Endothelial cell of umbilical vein (primary cell): ENCODE measurements at regions not wholly inside any gene's neighbourhood (a gene's known extent, or its start where the extent isn't known, plus 50 kb on each side); places are given as distances from the start of the nearest gene placed in this dataset.
A peak's percentile ranks its signal among the peaks of the same experiment; 100 is the strongest.

Experiments
- BruUV-seq: library from RNA; stranded (reverse); fragments of 400-500 nt; replicated peaks from 2 replicates; lab custom pipeline; 2021; lab: Mats Ljungman, UMichigan
- CTCF ChIA-PET: fragments of 300-600, 350-600 bp; sonication (Branson Sonifier 250); formaldehyde crosslinking; loops from one replicate; lab custom pipeline; 2021; ENCODE audit warnings: antibody characterized with exemption, inconsistent platforms; lab: Charles Lee
- POLR2A ChIA-PET: fragments of 300-600, 350-600 bp; sonication (Branson Sonifier 250); formaldehyde crosslinking; loops from one replicate; lab custom pipeline; 2021; ENCODE audit warnings: antibody characterized with exemption, inconsistent platforms; lab: Charles Lee
- DNase-seq: peaks from one replicate; pipeline ENCODE4 v3.0.0-alpha.2; 2011; ENCODE audit warnings: low read depth, low spot score
- FAIRE-seq: peaks from 2 replicates; lab custom pipeline; 2011; peaks lifted over from hg19 to GRCh38; lab: Jason Lieb, UNC
- H2AFZ ChIP-seq: 2 replicates; pipeline ENCODE4 v1.6.0; 2012; ENCODE audit warnings: low read depth, low read length, control low read depth, inconsistent platforms
- H3K27ac ChIP-seq: 2 replicates; pipeline ENCODE4 v1.5.1; 2011; ENCODE audit warnings: low read depth, mild to moderate bottlenecking, control low read depth, low read length, moderate library complexity; ENCODE audit not compliant: insufficient read depth
- H3K27me3 ChIP-seq, 2 experiments: 2 replicates each; pipeline versions ENCODE4 v1.6.0 to v1.6.1; 2011; ENCODE audit warnings: low read length in 2 of 2, mixed read lengths in 1 of 2; ENCODE audit not compliant: control insufficient read depth in 2 of 2, insufficient read depth in 2 of 2
- H3K36me3 ChIP-seq, 2 experiments: 2 replicates in 1 of 2; 3 replicates in 1 of 2; pipeline ENCODE4 v1.5.1; 2011; ENCODE audit warnings: low read length in 2 of 2, mild to moderate bottlenecking in 1 of 2, moderate library complexity in 1 of 2; ENCODE audit not compliant: control insufficient read depth in 2 of 2, insufficient read depth in 2 of 2; ENCODE audit errors: extremely low read depth in 1 of 2
- H3K4me1 ChIP-seq: 3 replicates; pipeline ENCODE4 v1.5.1; 2011; ENCODE audit warnings: mild to moderate bottlenecking, low read length; ENCODE audit not compliant: control insufficient read depth, insufficient read depth; ENCODE audit errors: extremely low read depth
- H3K4me2 ChIP-seq: 2 replicates; pipeline ENCODE4 v1.6.1; 2011; ENCODE audit warnings: low read length, control low read depth, mixed read lengths; ENCODE audit not compliant: insufficient read depth
- H3K4me3 ChIP-seq, 3 experiments: fragments of 200-600 bp in 1 of 3; sonication (generic), shearing (Covaris generic) in 1 of 3; replicated peaks in 1 of 3; 2 replicates each; pipeline ENCODE4 v1.5.1; 2011 to 2016; ENCODE audit warnings: control low read depth in 3 of 3, low read length in 3 of 3, mild to moderate bottlenecking in 2 of 3, inconsistent platforms in 1 of 3, low read depth in 1 of 3, moderate library complexity in 1 of 3; ENCODE audit not compliant: insufficient read depth in 1 of 3
- H3K79me2 ChIP-seq: 2 replicates; pipeline ENCODE4 v1.6.0; 2012; ENCODE audit warnings: low read length, inconsistent platforms; ENCODE audit not compliant: control insufficient read depth, insufficient read depth
- H3K9ac ChIP-seq: replicated peaks from 2 replicates; pipeline ENCODE3; 2011; ENCODE audit warnings: low read length, control low read depth; ENCODE audit not compliant: insufficient read depth; ENCODE audit errors: extremely low read depth
- H3K9me1 ChIP-seq: replicated peaks from 3 replicates; pipeline ENCODE4 v1.6.0; 2011; ENCODE audit warnings: mild to moderate bottlenecking, low read length; ENCODE audit not compliant: control insufficient read depth, insufficient read depth; ENCODE audit errors: extremely low read depth
- H3K9me3 ChIP-seq: replicated peaks from 2 replicates; pipeline ENCODE4 v1.5.1; 2012; ENCODE audit warnings: low read length, inconsistent platforms; ENCODE audit not compliant: control insufficient read depth, insufficient read depth
- H4K20me1 ChIP-seq: replicated peaks from 2 replicates; pipeline ENCODE3; 2011; ENCODE audit warnings: mild to moderate bottlenecking, low read length; ENCODE audit not compliant: control insufficient read depth, insufficient read depth; ENCODE audit errors: extremely low read depth
- FOS ChIP-seq: IDR thresholded peaks from 2 replicates; pipeline ENCODE4 v1.6.1; 2011; ENCODE audit warnings: mild to moderate bottlenecking, low read length, moderate library complexity, borderline replicate concordance; ENCODE audit not compliant: insufficient read depth
- GATA2 ChIP-seq: IDR thresholded peaks from 2 replicates; pipeline ENCODE4 v1.7.0; 2011; ENCODE audit warnings: low read depth, mild to moderate bottlenecking, moderate library complexity, mixed read lengths, low read length; ENCODE audit not compliant: insufficient read length, insufficient read depth
- JUN ChIP-seq: IDR thresholded peaks from 2 replicates; pipeline ENCODE4 v1.6.1; 2011; ENCODE audit warnings: borderline replicate concordance, low read depth; ENCODE audit not compliant: insufficient read length, insufficient read depth
- dilution Hi-C: fragments of 300-500 bp; cut with MboI; formaldehyde crosslinking; loops from one replicate; pipeline ENCODE4 v1.15.0; 2019; ENCODE audit warnings: low sequenced_read_pairs; ENCODE audit not compliant: extremely low pct_ligation_motif_present
- intact Hi-C: fragments of 100-400 bp; cut with micrococcal nuclease; formaldehyde crosslinking; loops from one replicate; pipeline ENCODE4 v1.10.0; 2022
- TF ChIP-seq, protein P1 (sequence below): IDR thresholded peaks from 2 replicates; pipeline ENCODE4 v1.6.1; 2011; ENCODE audit not compliant: insufficient read depth, insufficient read length
- TF ChIP-seq, protein P2 (sequence below), 2 donors: IDR thresholded peaks; 1 replicate in 1 of 2; 2 replicates in 1 of 2; pipeline ENCODE4 v1.5.1; 2011; ENCODE audit warnings: low read length in 2 of 2, mild to moderate bottlenecking in 2 of 2, moderate library complexity in 2 of 2, control low read depth in 1 of 2, inconsistent platforms in 1 of 2, low read depth in 1 of 2; ENCODE audit not compliant: insufficient read depth in 1 of 2; ENCODE audit errors: extremely low read depth in 1 of 2

DNA sequence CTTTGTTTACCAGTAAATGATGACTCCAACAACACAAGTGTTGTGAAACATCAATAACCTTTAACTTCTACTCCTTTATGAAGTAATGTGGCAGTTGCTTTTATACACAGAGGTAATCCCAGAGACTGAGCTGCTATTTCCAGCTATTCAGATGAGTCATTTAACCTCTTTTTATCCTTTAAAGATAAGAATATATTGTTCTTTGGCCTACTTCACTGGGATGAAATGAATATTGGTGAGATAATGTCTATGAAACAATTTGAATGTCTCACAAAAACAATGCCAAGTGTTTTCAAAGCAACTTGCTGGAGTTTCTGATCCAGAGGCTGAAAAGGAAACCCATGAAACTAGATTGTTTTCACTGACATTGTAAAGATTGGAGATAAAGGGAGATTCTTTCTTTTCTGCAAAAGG is 564.4 kb upstream of the LUZP2 start:
- ChIA-PET POLR2A (no interaction called here), CTCF (interaction anchor here (1.4 to 2.0 kb wide), 2 partner anchors 9 to 18 kb away, joined by 4 read pairs; no protein-coding TSS in a partner anchor)
- DNase-seq (peak; percentile 82), FAIRE-seq (peak; percentile 72)
- Histone ChIP-seq H3K36me3 (no peaks in the 10 kb centered on the region), H3K4me2 (peak overlapping the region; percentile 24), H3K4me1 (peaks cover 20% of the 10 kb centered on the region), H4K20me1 (no peaks in the 10 kb centered on the region), H3K9me1 (no peaks in the 10 kb centered on the region), H3K27ac (peak overlapping the region; percentile 76), H3K9me3 (no peaks in the 10 kb centered on the region), H3K79me2 (no peaks in the 10 kb centered on the region), H3K4me3 (no peak overlapping the region), H2AFZ (no peak overlapping the region), H3K9ac (peak overlapping the region; percentile 1), H3K27me3 (no peaks in the 10 kb centered on the region)
- BruUV-seq: no TSS peak
- intact Hi-C loops (loop anchor here (1.0 kb wide), 2 partner anchors 29 to 1056 kb away; no protein-coding TSS in a partner anchor), dilution Hi-C loops (no loop called here)
- TF ChIP-seq FOS (peak; percentile 90), JUN (peak; percentile 70), GATA2 (peak; percentile 71)
- TF ChIP-seq, protein P1, sequence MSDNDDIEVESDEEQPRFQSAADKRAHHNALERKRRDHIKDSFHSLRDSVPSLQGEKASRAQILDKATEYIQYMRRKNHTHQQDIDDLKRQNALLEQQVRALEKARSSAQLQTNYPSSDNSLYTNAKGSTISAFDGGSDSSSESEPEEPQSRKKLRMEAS: no peak
- TF ChIP-seq, protein P2, sequence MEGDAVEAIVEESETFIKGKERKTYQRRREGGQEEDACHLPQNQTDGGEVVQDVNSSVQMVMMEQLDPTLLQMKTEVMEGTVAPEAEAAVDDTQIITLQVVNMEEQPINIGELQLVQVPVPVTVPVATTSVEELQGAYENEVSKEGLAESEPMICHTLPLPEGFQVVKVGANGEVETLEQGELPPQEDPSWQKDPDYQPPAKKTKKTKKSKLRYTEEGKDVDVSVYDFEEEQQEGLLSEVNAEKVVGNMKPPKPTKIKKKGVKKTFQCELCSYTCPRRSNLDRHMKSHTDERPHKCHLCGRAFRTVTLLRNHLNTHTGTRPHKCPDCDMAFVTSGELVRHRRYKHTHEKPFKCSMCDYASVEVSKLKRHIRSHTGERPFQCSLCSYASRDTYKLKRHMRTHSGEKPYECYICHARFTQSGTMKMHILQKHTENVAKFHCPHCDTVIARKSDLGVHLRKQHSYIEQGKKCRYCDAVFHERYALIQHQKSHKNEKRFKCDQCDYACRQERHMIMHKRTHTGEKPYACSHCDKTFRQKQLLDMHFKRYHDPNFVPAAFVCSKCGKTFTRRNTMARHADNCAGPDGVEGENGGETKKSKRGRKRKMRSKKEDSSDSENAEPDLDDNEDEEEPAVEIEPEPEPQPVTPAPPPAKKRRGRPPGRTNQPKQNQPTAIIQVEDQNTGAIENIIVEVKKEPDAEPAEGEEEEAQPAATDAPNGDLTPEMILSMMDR (IDR thresholded peaks at IDR 0.05; ENCODE audit: extremely low read depth in 1 of 2, insufficient read depth in 1 of 2, low read depth in 1 of 2, low read length in 2 of 2): no peak
